ENCODE measurements at regions not wholly inside any gene's neighbourhood (a gene's known extent, or its start where the extent isn't known, plus 50 kb on each side); places are given as distances from the start of the nearest gene placed in this dataset.

GRCh38 chr2:425947-426346, 138.1 kb upstream of the ALKAL2 start:
- Histone ChIP-seq H3K27me3 (ENCODE audit: low read depth) (peaks cover 40% of the 10 kb centered on the region), H3K27ac (replicated peaks) (no peak overlapping the region), H3K36me3 (no peaks in the 10 kb centered on the region), H3K4me1 (no peaks in the 10 kb centered on the region), H3K9me3 (replicated peaks) (no peaks in the 10 kb centered on the region), H3K4me3 (no peak overlapping the region)
- no peak for DNase-seq
- intact Hi-C loops (cut with micrococcal nuclease), result no loop called here
- TF ChIP-seq CTCF (IDR thresholded peaks at IDR 0.05; ENCODE audit: borderline replicate concordance), result no peak

- no peaks in the 10 kb centered on the region for H3K9me3 ChIP-seq (replicated peaks)
- H3K27me3 ChIP-seq (ENCODE audit: low read depth), result peaks cover 34% of the 10 kb centered on the region
- no peak overlapping the region for H3K27ac ChIP-seq (replicated peaks)
- no peaks in the 10 kb centered on the region for H3K4me1 ChIP-seq
- DNase-seq, result no peak
- no peaks in the 10 kb centered on the region for H3K36me3 ChIP-seq
- no peak for TF ChIP-seq CTCF (IDR thresholded peaks at IDR 0.05; ENCODE audit: borderline replicate concordance)
- H3K4me3 ChIP-seq, result no peak overlapping the region
- intact Hi-C loops (cut with micrococcal nuclease), result no loop called here
Measured at GRCh38 chr2:425243-425642, 137.4 kb upstream of the ALKAL2 start.

GRCh38 chr2:424306-425171, 136.6 kb upstream of the ALKAL2 start:
- Histone ChIP-seq H3K27me3 (ENCODE audit: low read depth) (peaks cover 30% of the 10 kb centered on the region), H3K36me3 (no peaks in the 10 kb centered on the region), H3K9me3 (replicated peaks) (no peaks in the 10 kb centered on the region), H3K4me1 (no peaks in the 10 kb centered on the region), H3K27ac (replicated peaks) (no peak overlapping the region), H3K4me3 (no peak overlapping the region)
- no peak for TF ChIP-seq CTCF (IDR thresholded peaks at IDR 0.05; ENCODE audit: borderline replicate concordance)
- no peak for DNase-seq
- intact Hi-C loops (cut with micrococcal nuclease), result no loop called here

- no peak for TF ChIP-seq CTCF (IDR thresholded peaks at IDR 0.05; ENCODE audit: borderline replicate concordance)
- no peaks in the 10 kb centered on the region for H3K9me3 ChIP-seq (replicated peaks)
- H3K4me3 ChIP-seq, result no peak overlapping the region
- DNase-seq, result no peak
- H3K36me3 ChIP-seq, result no peaks in the 10 kb centered on the region
- H3K27me3 ChIP-seq (ENCODE audit: low read depth), result peaks cover 28% of the 10 kb centered on the region
- intact Hi-C loops (cut with micrococcal nuclease), result no loop called here
- H3K27ac ChIP-seq (replicated peaks), result no peak overlapping the region
- no peaks in the 10 kb centered on the region for H3K4me1 ChIP-seq
Measured at GRCh38 chr2:423479-423878, 135.6 kb upstream of the ALKAL2 start.

GRCh38 chr2:422676-423435, 135.0 kb upstream of the ALKAL2 start:
- H3K27me3 ChIP-seq (ENCODE audit: low read depth), result peaks cover 28% of the 10 kb centered on the region
- no peaks in the 10 kb centered on the region for H3K4me1 ChIP-seq
- H3K4me3 ChIP-seq, result no peak overlapping the region

More at GRCh38 chr2:422676-423435, 135.0 kb upstream of the ALKAL2 start:
- Histone ChIP-seq H3K27ac (replicated peaks) (no peak overlapping the region), H3K36me3 (no peaks in the 10 kb centered on the region), H3K9me3 (replicated peaks) (no peaks in the 10 kb centered on the region)
- DNase-seq, result no peak
- TF ChIP-seq CTCF (IDR thresholded peaks at IDR 0.05; ENCODE audit: borderline replicate concordance), result no peak
- intact Hi-C loops (cut with micrococcal nuclease), result no loop called here

Measured in left ventricle myocardium inferior (tissue), 1 donor.